COLO668 (cell line): ENCODE measurements at regions not wholly inside any gene's neighbourhood (a gene's known extent, or its start where the extent isn't known, plus 50 kb on each side); places are given as distances from the start of the nearest gene placed in this dataset.
A peak's percentile ranks its signal among the peaks of the same experiment; 100 is the strongest.

Experiments
- DNase-seq: peaks from one replicate; lab custom pipeline; 2025; ENCODE audit not compliant: unreplicated experiment; lab: John Stamatoyannopoulos, UW

DNA sequence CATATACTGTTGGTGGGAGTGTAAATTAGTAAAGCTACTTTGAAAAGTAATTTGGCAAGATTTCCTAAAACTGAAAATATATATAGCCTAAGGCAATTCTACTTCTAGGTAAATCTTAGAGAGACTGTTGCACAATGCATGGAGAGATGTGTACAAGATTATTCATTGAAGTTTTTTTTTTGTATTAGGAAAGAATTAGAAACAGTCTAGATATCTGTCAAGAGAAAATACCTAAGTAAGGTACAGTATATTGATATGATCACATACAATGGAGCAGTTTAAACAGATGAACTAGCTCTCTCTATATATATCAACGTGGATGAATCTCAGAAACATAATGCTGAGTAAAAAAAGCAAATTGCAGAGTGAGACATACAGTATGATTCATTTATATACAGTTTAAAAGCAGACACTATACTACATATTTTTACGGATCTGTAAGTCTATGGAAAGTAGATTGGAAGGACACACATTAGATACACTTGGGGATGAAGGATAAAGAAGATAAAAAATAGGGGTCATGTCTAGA lies 59.3 kb upstream of the ACVR1 start:
- DNase-seq, result no peak

DNA sequence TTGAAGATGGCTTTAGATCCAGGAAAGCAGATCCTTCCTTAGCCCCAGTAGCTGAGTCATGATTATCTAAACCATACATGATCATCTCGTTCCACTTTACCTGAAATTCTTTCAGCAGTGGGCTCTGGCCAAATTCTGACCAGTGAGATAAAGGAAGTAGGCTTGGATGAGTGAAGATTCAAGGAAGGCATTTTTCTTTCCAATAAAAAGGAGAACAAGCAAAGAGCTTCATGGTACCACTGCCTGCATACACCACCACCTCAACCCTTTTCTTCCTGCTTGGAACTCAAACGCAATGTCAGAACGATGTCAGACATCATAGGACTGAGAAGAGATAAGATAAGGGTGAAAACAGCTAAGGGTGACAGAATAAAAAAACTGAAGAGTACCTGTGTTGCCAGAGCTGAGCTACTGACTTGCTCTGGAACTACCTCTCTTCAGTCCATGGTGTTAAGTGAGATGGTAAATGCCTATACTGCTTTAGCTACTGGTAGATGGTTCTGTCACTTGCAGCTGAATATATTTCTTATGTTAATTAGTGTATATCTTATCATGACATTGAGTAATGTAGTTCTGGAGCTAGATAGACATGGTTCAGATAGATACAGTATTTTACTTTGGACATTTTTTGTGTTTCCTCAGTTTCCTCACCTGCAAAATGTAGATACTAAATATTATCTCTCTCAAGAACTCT lies 58.7 kb upstream of the ACVR1 start:
- DNase-seq, result no peak

DNA sequence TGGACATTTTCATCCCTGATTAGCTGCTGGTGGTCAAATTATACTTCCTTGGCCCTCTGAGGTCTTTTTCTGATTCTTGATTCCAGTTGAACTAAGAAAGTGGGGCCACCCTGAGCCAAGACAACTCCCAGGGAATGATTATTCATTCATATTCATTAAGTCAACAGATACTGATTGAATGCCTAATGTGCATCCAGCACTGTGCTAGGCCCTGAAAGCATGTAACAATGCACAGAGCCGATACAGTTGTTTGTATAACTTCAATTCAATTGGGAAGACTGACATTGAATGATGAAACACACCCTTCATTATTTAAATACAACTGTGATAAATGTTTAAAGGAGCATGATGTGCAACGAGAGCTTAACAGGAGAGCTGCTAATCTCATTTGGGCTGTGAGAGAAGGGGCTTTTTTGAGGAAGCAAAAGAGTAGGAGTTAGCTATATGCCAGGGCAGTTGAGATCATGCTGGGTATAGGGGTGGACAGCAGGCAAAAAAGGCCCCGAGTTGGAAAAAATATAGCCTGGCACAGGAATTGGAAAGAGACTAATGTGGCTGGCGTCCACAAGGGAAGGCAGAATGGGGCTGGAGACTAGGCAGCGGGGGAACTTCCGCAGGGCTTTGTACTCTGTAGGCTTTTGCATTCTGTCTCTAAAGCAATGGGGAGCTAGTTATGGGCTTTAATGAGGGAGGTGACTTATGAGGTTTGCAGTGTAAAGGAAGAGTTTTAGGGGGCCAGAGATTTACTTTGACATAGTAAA lies 57.2 kb upstream of the ACVR1 start:
- DNase-seq, result no peak

DNA sequence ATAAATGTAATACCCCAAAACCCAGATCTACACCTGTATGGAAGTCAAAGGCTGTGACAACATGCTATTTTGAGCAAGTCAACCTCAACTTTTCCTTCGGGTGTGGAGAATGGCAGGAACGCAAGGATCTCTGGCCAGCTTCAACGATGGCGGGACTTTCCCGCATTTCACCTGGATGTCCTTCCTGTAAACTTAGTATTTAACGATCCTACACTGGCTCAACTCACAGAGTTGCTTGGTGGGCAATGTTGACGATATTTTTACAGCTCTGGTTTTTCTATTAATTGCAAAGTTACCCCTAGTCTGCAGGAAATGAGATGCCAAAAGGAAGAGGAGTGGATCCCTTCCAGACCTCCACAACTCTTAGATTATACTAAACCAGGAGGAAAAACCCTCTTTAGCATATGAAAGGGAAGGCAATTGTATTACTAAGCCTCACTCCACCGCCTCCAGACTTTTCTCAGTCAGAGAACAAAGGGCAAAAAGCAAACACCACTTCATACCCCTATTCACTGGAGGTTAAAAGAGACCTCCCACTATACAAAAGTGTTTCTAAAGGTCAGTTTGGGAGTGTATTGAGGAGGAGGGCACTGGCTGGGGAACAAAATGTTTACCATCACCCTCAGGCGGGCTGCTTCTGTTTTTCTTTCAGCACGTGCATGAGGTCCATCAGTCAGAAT lies 56.5 kb upstream of the ACVR1 start:
- peak; percentile 50 for DNase-seq

DNA sequence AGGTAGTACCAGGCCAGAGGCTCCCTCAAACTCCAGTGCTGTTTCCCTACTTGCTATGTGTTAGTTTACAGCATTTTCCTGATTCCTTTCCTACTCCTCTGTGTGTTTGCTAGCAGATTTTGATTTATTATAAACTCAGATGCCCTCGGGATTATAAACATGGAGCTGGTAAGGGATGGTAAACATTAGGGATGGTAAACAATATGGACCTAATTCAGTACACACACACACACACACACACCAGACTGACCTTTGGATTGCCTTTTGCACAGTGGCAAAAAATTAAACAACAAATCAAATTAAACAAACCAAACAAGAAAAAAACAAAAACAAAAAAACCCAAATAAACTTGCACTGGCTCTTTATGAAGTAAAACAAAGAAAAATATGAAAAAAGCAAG lies 55.4 kb upstream of the ACVR1 start:
- peak; percentile 11 for DNase-seq

DNA sequence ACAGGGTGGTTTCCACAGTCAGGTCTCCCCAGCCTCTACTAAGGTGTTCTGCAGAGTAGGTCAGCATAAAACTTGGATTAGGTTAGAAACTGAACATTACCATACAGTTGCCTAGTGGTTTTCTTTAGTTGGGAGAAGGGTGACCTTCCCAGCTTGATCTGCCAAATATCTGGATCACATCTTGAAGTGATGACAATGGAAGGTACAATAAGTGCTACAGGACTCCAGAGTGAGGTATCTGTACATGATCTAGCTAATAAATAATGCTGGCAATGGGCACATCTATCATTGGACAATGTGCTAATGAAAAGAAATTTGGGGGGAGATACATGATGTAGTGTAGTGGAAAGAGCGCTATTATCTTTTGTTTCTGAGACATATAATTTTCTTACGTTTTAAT lies 54.6 kb upstream of the ACVR1 start:
- no peak for DNase-seq

DNA sequence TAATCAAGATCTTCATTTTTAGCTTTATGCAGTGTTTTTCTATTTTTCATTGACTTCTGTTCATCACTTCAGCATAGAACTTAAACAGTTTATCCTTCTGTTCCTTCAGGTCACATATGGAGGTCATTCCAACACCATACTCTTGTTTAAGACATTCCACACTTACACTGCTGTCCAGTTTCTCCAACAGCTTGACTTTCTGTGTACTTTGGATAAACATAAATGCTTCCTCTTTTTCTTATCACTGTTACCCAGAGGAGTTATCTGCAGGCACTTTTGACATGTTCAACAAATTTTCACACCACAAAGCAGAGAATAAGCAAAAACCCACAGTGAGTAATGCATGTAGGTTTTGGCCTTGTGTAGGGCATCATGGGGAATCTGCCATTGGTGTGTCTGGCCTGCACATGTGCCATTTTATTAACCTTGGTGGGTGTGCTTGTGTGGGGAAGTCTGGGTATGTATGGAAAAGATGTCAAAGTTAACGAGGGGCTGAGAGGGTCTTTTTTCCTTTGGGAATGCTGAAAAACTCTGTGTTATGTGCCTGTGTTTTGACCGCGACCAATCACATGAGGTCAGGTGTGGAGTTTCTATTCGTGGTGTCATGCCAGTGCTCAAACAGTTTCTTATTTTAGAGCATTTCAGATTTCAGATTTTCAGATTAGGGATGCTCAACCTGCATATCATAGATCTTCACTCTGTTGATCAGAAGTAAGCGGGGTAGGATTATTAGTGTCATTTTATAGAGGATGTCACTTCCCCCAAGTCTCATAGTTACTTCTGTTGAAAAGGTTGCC lies 53.9 kb upstream of the ACVR1 start:
- DNase-seq, result no peak

DNA sequence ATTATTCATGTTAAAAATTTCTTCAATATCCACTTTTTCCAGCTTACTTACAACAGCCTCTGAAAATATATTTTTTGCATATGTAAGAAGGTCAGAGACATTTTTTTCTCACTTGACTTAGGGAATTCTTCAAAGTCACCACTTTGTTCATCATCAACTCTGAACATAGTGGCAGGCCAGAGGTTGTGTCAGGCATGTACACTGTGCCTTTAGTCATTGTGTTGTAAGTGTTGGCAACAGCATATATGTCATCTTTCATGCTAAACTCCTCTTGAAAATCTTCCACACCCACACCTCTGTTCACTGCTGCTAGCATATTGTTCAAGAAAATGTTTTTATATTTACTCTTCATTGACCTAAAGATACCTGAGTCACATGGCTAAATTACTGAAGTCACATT lies 52.2 kb upstream of the ACVR1 start:
- no peak for DNase-seq

DNA sequence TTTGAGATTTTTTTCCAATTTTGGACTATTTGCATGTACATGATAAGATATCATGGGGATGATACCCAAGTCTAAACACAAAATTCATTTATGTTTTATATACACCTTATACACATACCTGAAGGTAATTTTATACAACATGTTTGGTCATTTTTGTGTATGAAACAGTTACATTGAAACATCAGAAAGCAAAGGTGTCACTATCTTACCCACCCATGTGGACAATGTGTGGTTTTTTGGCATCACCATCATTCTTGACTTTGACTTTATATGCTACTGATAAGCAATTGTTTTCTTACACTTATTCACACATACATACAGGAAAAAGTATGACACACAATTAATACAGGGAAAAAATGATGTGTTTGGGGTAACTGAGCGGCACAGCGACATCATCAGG lies 51.0 kb upstream of the ACVR1 start:
- no peak for DNase-seq
